Gastroesophageal sphincter (tissue), 3 donors: ENCODE measurements at regions not wholly inside any gene's neighbourhood (a gene's known extent, or its start where the extent isn't known, plus 50 kb on each side); places are given as distances from the start of the nearest gene placed in this dataset.

Experiments
- EP300 ChIP-seq: sonication (generic); formaldehyde crosslinking; IDR thresholded peaks from one replicate; pipeline ENCODE4 v1.6.1; 2017; ENCODE audit warnings: antibody characterized with exemption, mild to moderate bottlenecking
- TF ChIP-seq, protein P1 (sequence below), 4 experiments: fragments of 200-600 bp in 2 of 4; fragments of 450-650 bp in 2 of 4; sonication (generic) in 1 of 4; IDR thresholded peaks; one replicate each; pipeline ENCODE4 v1.5.1; 2017 to 2019; ENCODE audit warnings: antibody characterized with exemption in 4 of 4, mild to moderate bottlenecking in 2 of 4, moderate library complexity in 2 of 4

DNA sequence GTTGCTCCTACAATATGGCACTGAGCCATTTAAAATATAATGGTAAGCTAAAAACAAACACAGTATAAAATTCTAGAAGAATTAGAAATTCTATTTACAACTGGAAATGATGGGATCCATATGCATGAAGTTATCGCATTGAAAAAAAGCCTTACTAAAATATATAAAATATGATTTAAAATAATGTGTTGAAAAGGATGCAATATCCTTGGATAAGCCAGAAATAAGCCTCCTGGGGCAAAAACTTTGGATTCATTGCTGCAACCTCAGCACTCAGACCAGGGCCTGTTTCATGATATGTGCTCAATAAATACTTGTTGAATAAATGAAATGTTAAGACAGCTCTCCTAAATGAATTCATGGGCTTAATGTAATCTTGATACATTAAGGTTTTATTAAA lies 170.2 kb downstream of the SEM1 start:
- TF ChIP-seq, protein P1, sequence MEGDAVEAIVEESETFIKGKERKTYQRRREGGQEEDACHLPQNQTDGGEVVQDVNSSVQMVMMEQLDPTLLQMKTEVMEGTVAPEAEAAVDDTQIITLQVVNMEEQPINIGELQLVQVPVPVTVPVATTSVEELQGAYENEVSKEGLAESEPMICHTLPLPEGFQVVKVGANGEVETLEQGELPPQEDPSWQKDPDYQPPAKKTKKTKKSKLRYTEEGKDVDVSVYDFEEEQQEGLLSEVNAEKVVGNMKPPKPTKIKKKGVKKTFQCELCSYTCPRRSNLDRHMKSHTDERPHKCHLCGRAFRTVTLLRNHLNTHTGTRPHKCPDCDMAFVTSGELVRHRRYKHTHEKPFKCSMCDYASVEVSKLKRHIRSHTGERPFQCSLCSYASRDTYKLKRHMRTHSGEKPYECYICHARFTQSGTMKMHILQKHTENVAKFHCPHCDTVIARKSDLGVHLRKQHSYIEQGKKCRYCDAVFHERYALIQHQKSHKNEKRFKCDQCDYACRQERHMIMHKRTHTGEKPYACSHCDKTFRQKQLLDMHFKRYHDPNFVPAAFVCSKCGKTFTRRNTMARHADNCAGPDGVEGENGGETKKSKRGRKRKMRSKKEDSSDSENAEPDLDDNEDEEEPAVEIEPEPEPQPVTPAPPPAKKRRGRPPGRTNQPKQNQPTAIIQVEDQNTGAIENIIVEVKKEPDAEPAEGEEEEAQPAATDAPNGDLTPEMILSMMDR (IDR thresholded peaks at IDR 0.05) = no peak
- no peak for TF ChIP-seq EP300
